Stimulated activated CD4-positive, alpha-beta T cell treated with anti-CD3 and anti-CD28 coated beads, Interleukin-15, amount 100 ng/mL, for 48 hours (primary cell): ENCODE measurements at regions not wholly inside any gene's neighbourhood (a gene's known extent, or its start where the extent isn't known, plus 50 kb on each side); places are given as distances from the start of the nearest gene placed in this dataset.
"Not testable (repeated sequence)": the region's sequence is repeated elsewhere in the genome, so short reads cannot be mapped to it uniquely, and the experiment has no call there.

Experiments
- DNase-seq, 2 donors: peaks; one replicate each; pipeline ENCODE4 v3.0.0-alpha.2; 2020; ENCODE audit warnings: low read depth in 2 of 2

DNA sequence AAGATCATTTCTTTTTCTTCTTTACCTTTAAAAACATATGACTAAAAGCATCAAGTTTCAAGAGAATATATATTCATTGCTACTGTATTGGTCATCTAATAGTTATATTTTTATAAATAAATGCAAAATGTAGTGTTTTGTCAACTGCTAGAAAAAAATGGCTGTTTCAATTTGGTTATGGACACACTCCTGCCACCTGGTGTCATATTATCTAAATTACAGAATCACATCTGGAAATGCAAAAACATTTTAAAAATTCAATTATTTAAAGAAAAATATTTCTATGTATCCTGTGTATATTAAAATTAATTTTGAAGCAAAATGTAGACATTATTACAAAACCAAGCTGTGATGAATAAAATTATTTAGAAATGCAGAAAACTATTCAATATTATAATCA is 329.4 kb upstream of the PCDH18 start:
- DNase-seq: no peak

DNA sequence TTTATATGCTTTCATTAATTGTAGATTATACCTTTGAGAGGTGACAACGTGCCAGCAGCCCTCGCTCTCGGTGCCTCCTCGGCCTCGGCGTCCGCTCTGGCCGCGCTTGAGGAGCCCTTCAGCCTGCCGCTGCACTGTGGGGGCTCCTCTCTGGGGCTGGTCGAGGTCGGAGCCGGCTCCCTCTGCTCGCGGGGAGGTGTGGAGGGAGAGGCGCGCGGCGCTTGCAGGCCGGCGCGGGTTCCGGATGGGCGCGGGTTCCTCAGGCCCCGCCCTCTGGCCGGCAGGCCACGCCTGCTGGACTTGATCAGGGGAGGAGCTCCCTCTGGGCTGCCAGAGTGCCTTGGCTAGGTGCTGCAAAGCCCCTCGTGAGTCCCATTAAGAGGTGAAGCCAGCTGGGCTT is 321.1 kb upstream of the PCDH18 start:
- no peak for DNase-seq

DNA sequence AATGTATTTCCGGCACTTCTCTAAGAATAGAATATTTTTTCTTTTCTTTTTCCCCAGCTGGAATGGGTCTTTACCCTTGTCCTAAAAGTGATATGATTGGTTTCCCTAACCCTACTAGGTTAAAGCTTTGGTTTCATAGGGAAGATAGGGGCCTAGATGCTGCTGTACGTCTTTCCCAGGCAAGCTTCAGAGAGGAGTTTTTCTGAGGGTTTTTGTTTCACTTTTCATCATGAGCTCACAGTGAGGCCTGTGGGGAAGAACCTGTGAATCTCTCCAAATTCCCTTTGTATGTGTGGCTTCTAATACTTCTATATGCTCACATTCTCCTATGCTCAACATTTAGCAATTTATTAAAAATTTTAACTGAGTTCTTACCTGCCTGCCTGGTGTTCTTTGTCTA is 320.0 kb upstream of the PCDH18 start:
- no peak for DNase-seq

DNA sequence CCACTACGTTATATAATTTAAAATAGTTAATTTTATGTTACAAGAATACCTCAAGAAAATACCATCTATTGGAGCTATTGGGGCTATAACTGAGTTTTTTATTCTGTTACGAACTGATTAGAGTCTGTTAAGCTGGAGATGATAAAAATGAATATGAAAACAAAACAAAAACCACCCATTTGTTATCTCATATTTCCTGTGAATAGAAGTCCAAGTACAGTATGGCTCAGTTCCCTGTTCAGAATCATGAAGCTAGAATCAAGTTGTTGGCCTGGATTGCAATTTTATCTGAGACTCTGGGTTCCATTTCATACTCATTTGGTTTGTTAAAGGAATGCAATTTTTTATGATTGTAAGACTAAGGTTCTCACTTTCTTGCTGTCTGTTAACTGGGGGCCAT is 319.1 kb upstream of the PCDH18 start:
- DNase-seq: no peak

DNA sequence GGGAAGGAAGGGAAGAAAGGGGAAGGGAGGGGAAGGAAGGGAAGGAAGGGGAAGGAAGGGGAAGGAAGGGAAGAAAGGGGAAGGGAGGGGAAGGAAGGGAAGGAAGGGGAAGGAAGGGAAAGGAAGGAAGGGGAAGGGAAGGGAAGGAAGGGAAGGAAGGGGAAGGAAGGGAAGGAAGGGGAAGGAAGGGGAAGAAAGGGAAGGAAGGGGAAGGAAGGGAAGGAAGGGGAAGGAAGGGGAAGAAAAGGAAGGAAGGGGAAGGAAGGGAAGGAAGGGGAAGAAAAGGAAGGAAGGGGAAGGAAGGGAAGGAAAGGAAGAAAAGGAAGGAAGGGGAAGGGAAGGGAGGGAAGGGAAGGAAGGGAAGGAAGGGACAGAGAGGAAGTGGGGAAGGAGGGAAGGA is 295.7 kb upstream of the PCDH18 start:
- DNase-seq: not testable (repeated sequence)

DNA sequence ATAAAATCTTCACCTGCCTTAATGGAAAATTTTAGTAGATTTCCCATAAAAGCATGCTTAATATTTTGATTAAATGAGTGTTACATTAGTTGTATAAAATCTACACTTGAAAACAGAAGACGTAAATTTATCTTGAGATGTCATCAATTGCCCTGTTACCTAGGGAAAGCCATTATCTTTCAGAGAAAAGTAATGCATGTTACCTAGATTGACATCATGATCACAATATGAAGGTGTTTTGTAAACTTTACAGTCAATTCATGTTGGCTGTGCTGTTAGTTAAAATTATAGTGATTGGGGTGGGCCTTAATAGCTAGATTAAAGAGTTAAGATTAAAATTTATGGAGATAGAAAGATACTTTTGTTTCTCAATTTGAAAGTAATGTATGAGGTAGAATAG is 293.2 kb upstream of the PCDH18 start:
- DNase-seq: no peak

DNA sequence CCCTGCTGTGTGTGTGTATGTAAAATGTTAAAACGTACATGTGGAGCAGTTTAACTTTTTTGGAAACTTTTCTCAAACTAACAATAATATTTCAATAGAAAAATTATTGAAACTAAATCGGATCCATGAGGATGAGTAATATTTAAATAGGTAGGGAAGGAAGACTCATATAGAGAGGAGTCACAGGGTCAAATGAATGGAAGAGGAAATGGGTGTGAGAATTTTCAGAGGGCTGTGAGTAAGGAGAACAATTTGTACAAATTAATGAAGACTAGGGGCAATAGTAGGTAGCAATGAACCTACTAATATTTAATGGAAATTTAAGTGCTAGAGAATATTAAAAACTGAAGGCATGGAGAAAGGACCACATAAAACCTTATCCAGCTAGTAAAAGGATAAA is 290.7 kb upstream of the PCDH18 start:
- DNase-seq: no peak

DNA sequence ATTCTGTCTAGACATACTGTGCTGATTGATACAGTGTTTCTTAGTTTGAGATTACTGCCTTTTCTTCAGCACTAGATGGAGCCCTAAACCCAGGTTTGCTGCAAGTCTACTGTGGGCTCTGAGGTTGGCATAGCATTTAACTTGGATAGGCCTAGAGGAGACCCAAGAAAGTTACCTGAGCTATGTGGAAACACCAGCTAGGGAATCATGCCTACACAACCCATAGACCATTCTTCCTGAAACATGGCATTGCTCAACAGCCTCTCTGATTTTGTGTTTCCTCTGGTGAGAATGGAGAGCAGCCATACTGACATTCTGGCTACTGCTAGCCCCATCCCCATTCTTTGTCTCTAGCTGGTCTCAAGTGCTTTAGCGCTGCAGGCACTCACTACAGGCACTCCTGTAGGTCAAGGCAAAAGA is 287.7 kb upstream of the PCDH18 start:
- DNase-seq: no peak

DNA sequence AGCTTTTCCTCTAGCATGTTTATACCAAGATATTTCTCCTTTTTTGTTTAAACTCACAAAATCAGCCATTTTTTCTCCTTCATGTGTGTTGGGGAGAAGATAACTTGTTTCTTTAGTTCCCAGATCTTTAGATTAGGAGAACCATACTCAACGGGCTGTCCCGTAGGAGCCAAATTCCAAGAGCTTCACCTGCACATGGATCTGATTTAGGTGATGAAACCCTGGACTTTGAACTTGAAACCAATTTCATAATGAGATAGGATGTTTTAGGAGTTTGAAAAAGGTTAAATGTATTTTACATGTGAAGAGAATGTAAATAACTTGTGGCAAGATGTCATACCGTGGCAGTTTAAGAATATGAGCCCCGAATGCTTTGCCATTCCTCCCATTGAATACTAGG is 280.0 kb upstream of the PCDH18 start:
- no peak for DNase-seq

DNA sequence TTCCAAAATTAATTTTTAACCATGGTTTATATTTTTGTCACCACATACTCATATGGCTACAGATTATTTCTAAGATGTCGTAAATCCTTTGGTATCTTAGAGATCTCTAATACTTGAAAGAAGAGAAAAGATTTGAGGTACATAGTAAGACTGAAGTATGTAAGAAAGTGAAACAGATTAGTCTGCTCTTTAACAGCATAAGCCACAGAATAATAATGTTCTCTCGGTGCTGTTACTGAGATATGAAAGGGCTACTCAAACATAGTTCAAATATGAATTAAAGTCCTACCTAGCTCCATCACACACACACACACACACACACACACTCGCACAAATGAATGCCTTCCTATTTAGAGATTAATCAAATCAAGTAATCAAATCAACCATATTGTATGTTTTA is 274.1 kb upstream of the PCDH18 start:
- no peak for DNase-seq

DNA sequence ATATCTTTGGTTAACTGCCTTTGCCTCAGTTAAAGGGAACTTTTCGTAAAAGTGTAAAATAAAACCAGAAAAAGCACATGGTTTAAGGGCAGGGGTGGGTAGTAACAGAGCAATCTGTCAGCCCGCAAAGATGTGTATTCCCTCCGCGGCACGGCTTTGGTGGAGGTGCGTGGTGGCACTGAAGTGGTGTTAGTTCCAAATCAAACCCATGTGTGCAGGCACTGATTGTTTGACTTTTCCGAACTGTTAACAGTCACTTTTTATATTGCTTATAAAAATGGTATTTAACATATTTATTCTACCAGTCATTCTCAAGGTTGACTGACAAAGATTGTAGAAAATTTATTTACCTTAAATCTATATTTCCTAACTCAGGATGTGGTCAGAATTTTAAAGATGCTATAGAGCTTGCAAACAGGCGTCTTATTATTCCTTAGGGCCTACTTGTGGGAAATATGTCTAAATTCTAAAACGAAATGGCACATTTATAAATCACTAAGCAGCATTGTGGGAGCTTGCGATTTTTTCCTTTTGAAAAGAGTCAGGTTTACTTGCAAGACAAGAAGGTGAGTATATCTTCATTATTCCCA is 272.7 kb upstream of the PCDH18 start:
- DNase-seq: no peak

DNA sequence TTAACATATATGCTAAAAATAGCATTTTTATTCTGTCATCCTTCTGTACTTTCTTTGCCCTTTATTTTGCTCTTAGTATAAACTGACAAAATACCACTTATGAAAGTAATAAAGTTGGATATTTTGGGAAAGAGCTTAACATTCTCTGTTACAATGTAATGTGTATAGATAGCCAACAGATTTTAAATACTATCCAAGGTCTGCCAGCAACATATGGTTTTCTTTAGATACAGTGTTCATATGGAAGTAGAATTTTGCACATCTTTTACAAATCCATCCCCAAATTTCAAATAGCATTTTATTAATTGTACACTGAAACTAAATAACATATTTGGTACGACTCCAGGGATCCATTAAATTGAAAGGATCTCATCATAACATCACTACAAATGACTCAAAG is 268.6 kb upstream of the PCDH18 start:
- no peak for DNase-seq

DNA sequence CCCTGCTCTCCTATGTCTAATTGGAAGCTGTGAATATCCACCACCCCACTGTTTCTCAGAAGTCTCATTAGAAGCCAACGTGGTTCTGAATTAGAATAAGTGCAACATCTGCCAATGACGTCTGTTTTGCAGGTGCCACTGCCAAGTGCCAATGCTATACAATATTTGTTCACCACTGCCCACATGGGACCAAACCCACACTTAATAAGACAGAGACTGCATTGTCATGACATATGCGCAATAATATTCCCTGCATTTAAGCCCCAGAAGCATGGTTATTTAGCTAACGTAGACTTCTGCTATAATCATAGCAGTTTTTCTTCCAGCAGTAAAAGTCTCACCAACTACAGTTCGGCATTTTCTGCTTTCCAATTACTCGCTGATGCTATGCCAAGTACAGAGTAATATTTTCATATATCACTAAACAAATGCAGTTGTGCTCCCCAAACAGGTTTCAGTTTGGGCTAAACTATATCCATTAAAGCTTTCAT is 262.5 kb upstream of the PCDH18 start:
- no peak for DNase-seq

DNA sequence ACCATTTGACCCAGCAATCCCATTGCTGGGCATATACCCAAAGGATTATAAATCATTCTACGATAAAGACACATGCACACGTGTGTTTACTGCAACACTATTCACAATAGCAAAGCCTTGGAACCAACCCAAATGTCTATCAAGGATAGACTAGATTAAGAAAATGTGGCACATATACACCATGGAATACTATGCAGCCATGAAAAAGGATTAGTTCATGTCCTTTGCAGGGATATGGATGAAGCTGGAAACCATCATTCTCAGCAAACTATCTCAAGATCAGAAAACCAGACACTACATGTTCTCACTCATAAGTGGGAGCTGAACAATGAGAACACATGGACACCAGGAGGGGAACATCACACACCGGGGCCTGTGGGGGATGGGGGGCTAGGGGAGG is 257.0 kb upstream of the PCDH18 start:
- DNase-seq: not testable (repeated sequence)

DNA sequence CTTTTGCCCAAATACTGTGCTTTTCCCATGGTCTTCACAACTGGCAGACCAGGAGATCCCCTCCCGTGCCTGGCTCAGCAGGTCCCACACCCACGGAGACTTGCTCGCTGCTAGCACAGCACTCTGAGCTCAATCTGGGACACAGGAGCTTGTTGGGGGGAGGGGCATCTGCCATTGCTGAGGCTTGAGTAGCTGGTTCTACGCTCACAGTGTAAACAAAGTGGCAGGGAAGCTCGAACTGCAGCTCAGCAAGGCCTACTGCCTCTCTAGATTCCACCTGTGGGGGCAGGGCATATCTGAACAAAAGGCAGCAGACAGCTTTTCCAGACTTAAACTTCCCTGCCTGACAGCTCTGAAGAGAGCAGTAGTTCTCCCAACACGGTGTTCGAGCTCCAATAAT is 251.6 kb upstream of the PCDH18 start:
- not testable (repeated sequence) for DNase-seq

DNA sequence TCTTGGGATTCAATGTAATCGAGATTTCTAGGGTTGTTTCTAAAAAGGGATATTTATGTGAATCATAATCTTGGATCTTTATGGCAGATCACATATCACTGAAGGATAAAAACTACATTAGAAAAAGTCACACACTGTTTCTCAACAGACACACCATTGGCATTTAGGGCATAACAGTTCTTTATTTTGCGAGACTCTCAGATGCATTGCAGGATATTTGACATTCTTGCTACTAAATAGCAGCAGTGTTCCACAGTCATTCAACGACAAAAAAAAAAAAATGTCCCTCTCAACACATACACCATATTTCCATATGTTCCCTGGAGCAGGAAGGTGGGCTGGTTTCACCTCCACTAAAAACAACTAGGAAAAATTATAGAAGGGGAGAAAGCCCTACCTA is 243.4 kb upstream of the PCDH18 start:
- DNase-seq: no peak

DNA sequence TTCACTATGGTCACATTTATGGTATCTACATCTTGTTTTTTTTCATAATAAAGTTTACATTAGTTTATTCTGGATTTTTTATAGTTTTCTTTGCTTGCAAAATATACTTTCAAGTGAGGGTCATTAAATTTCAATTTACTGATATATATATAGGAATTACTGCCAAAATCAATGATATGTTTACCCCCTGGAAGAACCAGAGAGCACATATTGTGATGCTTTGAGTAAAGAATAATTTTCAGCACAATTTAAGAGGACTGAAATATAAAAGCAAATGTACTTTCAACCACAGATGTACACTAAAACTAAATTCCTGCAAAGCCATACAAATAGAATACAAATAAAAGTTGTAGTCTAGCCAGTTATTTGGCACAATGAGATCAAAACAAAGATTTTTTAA is 242.2 kb upstream of the PCDH18 start:
- DNase-seq: no peak

DNA sequence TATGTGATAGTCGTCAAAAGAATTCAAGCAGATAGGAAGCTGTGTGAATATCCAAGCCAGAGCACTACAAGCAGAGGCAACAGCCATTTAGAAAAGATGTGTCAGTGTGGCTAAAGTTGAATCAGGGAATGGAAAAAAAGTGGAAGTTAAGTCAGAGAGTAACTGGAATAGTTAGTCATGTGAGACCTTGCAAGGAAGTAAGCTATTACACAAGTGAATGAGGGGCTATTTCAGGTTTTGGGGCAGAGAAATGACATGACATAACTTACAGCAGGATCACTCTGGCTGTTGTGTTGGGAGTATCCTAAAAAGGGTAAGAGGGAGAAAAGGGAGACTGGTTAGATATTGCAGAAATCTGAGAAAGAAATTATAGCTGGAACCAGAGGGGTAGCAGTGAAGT is 236.6 kb upstream of the PCDH18 start:
- no peak for DNase-seq

DNA sequence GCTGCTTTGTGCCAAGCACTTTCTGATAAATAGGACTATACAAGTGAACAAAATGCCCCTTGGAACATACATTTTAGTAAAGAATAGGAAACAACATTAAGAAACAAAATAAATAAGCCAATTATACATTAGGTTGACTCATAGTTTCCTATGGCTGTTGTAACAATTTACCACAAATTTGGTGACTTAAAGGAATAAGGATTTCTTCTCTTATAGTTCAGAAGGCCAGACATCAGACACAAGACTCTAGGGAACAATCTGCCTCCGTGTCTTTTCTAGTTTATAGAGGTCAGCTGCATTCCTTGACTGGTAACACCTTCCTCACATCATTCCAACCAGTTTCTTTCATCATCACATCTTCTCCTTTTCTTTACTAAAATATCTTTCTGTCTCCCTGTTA is 235.9 kb upstream of the PCDH18 start:
- DNase-seq: no peak

DNA sequence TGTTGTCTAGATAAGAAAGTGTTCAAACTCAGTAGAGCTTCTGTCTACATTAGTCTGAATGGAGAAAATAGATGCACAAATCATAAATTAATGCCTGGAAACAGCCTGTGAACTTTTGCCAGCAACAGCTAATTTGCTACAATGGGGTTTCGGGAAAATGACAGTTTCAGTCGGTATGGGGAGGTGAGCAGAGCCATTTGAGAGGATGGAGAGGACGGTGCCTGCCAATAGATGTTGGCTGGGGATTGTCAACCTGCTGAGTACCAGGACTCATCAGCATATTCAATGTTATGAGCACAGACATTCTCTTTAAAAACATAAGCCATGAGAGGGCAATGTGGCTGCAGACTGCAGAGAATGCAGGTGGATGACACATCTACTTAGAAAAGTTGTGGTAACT is 230.3 kb upstream of the PCDH18 start:
- DNase-seq: no peak

DNA sequence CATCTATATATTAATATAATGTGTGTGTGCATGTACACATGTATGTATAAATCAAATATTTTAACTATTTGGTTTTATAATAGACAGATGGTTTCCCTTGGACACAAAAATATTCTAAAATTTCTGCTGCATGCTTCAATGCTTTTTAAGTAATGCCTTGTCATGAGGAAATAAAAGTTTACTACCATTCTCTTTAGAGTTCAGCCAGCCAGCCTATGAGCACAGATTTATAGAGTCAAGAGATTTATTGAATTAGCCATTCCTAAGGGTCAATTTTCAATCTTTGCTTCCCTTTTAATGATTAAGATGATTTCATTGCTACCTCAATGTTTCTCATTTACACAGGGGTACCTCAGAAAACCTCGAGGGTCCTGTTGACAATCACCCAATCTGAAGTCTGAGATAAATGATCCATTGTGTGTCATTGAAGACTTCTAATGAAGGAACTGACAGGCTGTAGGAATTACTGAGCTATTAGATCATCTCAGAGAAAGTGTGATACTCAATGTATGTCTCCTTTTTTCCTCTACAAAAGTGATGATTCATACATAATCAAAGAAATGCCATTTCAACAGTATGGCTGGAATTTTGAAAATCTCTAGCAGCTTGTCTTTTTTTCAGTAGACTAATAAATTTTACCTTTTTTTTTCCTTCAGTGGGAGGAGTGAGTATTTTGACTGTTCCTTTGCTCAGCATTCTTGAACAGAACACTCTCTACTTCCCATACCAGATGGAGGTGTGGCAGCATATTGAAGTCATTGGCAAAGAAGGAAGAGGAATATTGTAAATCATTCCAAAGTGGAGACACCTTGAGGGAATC is 222.6 kb upstream of the PCDH18 start:
- no peak for DNase-seq

DNA sequence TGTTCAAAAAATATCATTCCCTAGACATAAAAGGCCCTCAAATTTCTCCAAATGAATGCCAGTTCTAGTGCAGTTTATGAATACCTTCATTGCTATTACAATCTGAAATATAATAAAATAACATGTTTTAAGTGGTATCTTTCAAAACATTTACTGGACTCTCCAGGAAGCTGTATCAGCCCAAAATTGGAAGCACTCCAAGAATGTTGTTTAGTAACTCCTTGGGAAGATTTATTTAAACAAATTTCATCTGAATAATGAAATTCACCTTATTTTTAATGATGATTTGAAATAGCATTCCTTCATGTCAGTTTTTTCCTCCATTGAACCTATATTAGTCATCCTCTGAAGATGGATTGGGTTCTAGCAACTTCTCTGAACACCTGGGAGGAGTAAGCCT is 217.2 kb upstream of the PCDH18 start:
- DNase-seq: no peak

DNA sequence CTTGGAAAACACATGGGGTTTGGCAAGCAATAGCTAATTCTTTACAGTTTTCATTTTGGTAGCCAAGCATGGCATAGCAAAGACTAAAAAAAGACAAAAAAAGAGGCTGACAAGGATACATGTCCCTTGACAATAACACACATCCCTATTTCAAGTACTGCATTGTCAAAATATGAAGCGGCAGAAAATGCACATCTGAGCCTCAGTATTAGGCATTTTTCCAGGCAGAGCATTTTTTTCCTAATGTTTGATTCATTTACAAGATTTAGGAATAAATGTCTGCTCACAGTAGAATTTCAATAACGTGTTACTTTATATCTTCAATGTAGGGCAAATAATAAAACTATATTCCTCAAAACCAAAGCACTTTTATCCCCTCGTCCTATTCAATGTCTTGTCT is 216.3 kb upstream of the PCDH18 start:
- no peak for DNase-seq

DNA sequence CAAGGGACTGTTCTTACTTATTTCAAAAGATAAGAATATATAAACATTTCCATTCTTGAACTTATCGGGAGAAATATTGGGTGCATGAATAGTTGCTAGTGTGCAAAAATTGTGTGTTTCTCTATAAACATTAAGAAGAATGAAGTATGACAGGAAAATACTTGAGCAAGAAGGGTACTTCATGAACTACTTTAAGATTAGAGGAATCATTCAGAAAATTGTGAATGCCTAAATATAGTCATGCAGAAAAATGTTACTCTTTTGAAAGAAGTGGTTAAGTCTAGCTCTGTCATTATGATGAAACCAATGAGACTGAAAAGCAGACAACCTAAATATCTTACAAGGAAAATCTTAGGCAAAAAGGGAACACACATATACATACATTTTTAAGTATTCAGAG is 207.8 kb upstream of the PCDH18 start:
- DNase-seq: no peak
